ENCODE measurements at regions not wholly inside any gene's neighbourhood (a gene's known extent, or its start where the extent isn't known, plus 50 kb on each side); places are given as distances from the start of the nearest gene placed in this dataset.
"Not testable (repeated sequence)": the region's sequence is repeated elsewhere in the genome, so short reads cannot be mapped to it uniquely, and the experiment has no call there.

DNA sequence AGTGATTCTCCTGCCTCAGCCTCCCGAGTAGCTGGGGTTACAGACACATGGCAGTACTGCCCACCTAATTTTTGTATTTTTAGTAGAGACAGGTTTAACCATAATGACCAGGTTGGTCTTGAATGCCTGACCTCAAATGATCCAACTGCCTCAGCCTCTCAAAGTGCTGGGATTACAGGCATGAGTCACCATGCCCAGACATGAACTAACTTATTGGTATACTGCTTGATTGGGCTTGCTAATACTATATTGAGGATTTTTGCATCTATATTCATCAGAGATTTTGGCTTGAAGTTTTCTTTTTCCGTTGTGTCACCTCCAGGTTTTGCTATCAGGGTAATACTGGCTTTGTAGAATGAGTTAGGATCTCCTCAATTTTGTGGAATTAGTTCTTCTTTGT, 706.1 kb upstream of the HS6ST1 start:
- no peak overlapping the region for H3K4me3 ChIP-seq (ENCODE audit: low read depth, low read length)
- no peak for DNase-seq (ENCODE audit: low read depth)
- TF ChIP-seq, protein P1, sequence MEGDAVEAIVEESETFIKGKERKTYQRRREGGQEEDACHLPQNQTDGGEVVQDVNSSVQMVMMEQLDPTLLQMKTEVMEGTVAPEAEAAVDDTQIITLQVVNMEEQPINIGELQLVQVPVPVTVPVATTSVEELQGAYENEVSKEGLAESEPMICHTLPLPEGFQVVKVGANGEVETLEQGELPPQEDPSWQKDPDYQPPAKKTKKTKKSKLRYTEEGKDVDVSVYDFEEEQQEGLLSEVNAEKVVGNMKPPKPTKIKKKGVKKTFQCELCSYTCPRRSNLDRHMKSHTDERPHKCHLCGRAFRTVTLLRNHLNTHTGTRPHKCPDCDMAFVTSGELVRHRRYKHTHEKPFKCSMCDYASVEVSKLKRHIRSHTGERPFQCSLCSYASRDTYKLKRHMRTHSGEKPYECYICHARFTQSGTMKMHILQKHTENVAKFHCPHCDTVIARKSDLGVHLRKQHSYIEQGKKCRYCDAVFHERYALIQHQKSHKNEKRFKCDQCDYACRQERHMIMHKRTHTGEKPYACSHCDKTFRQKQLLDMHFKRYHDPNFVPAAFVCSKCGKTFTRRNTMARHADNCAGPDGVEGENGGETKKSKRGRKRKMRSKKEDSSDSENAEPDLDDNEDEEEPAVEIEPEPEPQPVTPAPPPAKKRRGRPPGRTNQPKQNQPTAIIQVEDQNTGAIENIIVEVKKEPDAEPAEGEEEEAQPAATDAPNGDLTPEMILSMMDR (conservative IDR thresholded peaks at IDR 0.05; ENCODE audit: low read depth, low read length): no peak

DNA sequence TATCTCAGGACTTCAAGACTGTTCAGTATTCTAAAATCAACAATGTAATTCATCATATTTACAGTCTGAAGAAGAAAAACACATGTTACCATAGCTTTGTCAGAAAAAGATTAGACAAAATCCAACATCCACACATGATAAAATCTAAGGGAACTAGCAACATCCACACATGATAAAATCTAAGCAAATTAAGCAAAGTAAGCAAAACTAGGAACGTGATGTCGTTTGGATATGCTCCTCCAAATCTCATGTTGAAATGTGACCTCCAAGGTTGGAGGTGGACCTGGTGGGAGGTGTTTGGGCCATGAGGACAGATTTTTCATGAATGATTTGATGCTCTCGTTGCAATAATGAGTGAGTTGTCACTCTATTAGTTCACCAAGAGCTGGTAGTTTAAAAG, 717.3 kb upstream of the HS6ST1 start:
- no peak for DNase-seq (ENCODE audit: low read depth)
- H3K4me3 ChIP-seq (ENCODE audit: low read depth, low read length): no peak overlapping the region
- TF ChIP-seq, protein P1 (conservative IDR thresholded peaks at IDR 0.05; ENCODE audit: low read depth, low read length): no peak

DNA sequence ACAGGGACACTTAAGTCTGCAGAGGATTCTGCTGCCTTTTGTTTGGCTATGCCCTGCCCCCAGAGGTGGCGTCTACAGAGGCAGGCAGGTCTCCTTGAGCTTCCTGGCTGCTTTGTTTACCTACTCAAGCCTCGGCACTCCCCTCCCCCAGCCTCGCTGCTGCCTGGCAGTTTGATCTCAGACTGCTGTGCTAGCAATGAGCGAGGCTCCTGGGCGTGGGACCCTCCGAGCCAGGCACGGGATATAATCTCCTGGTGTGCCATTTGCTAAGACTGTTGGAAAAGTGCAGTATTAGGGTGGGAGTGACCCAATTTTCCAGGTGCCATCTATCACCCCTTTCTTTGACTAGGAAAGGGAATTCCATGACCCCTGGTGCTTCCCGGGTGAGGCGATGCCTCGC, 725.0 kb upstream of the HS6ST1 start:
- DNase-seq (ENCODE audit: low read depth); H3K4me3 ChIP-seq (ENCODE audit: low read depth, low read length): not testable (repeated sequence)

DNA sequence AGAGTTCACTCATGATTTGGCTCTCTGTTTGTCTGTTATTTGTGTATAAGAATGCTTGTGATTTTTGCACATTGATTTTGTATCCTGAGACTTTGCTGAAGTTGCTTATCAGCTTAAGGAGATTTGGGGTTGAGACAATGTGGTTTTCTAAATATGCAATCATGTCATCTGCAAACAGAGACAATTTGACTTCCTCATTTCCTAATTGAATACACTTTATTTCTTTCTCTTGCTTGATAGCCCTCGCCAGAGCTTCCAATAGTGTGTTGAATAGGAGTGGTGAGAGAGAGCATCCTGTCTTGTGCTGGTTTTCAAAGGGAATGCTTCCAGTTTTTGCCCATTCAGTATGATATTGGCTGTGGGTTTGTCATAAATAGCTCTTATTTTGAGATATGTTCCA, 727.8 kb upstream of the HS6ST1 start:
- H3K4me3 ChIP-seq (ENCODE audit: low read depth, low read length); DNase-seq (ENCODE audit: low read depth): not testable (repeated sequence)

DNA sequence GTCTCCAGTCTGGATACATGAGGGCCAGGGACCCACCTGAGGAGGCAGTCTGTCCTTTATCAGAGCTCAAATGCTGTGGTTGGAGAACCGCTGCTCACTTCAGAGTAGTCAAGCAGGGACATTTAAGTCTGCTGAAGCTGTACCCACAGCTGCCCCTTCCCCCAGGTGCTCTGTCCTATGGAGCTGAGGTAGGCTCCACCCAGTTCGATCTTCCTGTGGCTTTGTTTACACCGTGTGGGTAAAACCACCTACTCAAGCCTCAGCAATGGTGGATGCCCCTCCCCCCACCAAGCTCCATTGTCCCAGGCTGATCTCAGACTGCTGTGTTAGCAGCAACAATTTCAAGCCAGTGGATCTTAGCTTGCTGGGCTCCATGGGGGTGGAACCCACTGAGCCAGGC, 731.4 kb upstream of the HS6ST1 start:
- TF ChIP-seq, protein P1 (conservative IDR thresholded peaks at IDR 0.05; ENCODE audit: low read depth, low read length): no peak
- no peak for DNase-seq (ENCODE audit: low read depth)
- no peak overlapping the region for H3K4me3 ChIP-seq (ENCODE audit: low read depth, low read length)

DNA sequence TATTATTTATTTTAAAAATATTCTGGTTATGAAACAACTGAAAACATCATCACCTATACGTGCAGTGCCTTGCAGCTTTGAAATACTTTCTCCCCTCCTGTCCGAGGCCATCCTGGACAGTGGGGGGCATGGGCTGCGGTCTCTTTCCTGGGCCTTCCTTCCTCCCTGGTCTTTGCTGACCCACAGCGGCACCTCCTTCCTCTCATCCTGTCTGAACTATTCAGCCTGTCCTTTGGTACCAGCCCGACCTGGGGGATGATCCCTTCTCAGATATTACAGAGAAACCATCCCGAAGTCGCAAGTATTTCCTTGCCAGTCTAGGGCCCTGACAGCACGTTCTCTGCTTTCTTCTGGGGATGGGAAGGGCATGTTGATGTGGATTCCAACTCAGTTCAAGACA, 736.6 kb upstream of the HS6ST1 start:
- no peak overlapping the region for H3K4me3 ChIP-seq (ENCODE audit: low read depth, low read length)
- TF ChIP-seq, protein P1 (conservative IDR thresholded peaks at IDR 0.05; ENCODE audit: low read depth, low read length): no peak
- no peak for DNase-seq (ENCODE audit: low read depth)

DNA sequence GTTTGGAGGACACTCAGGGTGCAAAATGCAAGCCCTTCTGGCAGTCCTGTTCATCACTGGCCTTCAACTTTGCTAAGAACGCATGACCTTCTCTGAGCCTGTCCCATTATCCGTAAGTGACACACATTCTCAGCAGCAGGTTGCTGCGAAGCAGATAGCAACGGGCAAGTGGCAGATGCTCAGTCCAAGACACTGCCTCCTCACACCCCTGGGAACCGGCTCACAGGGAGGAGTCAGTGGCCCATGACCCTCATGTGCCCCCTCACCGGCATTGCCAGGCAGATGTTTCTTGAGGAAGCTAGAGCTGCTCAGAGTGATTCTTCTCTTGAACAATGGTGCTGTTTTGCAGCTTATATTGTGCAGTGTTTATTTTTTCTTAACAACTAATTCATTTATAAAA, 737.2 kb upstream of the HS6ST1 start:
- no peak for DNase-seq (ENCODE audit: low read depth)
- TF ChIP-seq, protein P1 (conservative IDR thresholded peaks at IDR 0.05; ENCODE audit: low read depth, low read length): no peak
- no peak overlapping the region for H3K4me3 ChIP-seq (ENCODE audit: low read depth, low read length)

DNA sequence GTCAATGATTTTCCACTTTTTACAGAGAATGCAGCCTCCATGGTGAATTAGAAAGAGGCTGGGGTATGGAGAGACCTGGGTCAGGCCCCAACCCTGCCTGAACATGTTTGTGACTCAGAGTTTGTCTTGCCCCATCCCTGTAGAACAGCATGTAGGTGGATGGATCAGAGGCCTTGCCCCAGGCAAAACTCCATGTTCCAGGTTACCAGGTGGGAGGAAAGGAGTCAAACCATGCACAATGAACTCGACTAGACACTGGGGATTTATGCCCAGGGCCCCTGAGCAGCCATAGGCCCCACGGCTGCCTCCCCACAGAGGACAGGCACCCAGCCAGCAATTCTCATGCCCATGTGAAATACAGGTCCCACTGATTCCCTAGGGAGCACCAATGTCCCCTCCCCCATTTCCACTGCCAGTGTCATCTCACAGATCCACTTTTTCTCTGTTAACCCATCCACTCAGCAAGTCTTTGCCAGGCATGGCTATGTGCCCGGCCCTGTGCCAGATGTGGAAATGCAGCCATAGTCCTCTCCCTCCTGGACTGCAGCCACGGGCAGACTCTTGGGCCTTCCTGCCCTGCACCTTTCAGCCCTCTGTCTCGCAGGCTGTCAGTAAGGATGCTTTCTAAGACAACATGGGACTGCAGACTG, 737.8 kb upstream of the HS6ST1 start:
- H3K4me3 ChIP-seq (ENCODE audit: low read depth, low read length): no peak overlapping the region
- no peak for DNase-seq (ENCODE audit: low read depth)
- TF ChIP-seq, protein P1 (conservative IDR thresholded peaks at IDR 0.05; ENCODE audit: low read depth, low read length): no peak

Data from choroid plexus epithelial cell (primary cell).